ENCODE measurements at regions not wholly inside any gene's neighbourhood (a gene's known extent, or its start where the extent isn't known, plus 50 kb on each side); places are given as distances from the start of the nearest gene placed in this dataset.

GRCh38 chr5:21195145-21195544, 1207.1 kb upstream of the CDH18 start:
- no peak for TF ChIP-seq CTCF (IDR thresholded peaks at IDR 0.05)
- intact Hi-C loops (cut with DNase I; ENCODE audit: low total_unique reads) = no loop called here
- 44 to 46% methylated on average over 4 of the region's 4 CpGs for WGBS, 2 donors

GRCh38 chr5:21185536-21185935, 1197.5 kb upstream of the CDH18 start:
- Histone ChIP-seq H3K27ac (no peak overlapping the region), H3K4me3 (no peak overlapping the region), H3K36me3 (ENCODE audit: low read depth, missing control alignments) (no peaks in the 10 kb centered on the region), H3K27me3 (no peaks in the 10 kb centered on the region), H3K9me3 (no peaks in the 10 kb centered on the region), H3K4me1 (no peaks in the 10 kb centered on the region)
- DNase-seq = no peak
- TF ChIP-seq POLR2A (IDR thresholded peaks at IDR 0.05) (no peak), CTCF (IDR thresholded peaks at IDR 0.05) (no peak)
- intact Hi-C loops (cut with DNase I; ENCODE audit: low total_unique reads) = no loop called here
- WGBS, 2 donors = 72 to 84% methylated on average over 5 of the region's 5 CpGs

More at GRCh38 chr5:21195145-21195544, 1207.1 kb upstream of the CDH18 start:
- no peak overlapping the region for H3K4me3 ChIP-seq
- H3K36me3 ChIP-seq (ENCODE audit: low read depth, missing control alignments) = no peaks in the 10 kb centered on the region
- DNase-seq = no peak
- H3K9me3 ChIP-seq = no peaks in the 10 kb centered on the region
- no peak overlapping the region for H3K27ac ChIP-seq
- H3K27me3 ChIP-seq = no peaks in the 10 kb centered on the region
- H3K4me1 ChIP-seq = no peaks in the 10 kb centered on the region

- intact Hi-C loops (cut with DNase I; ENCODE audit: low total_unique reads) = no loop called here
- no peak for TF ChIP-seq CTCF (IDR thresholded peaks at IDR 0.05)
- no peak for TF ChIP-seq POLR2A (IDR thresholded peaks at IDR 0.05)
- WGBS, 2 donors = 91 to 95% methylated on average over 4 of the region's 4 CpGs
Observed at GRCh38 chr5:21184581-21184980, 1196.6 kb upstream of the CDH18 start.

GRCh38 chr5:21181609-21182125, 1193.7 kb upstream of the CDH18 start:
- H3K4me1 ChIP-seq = no peaks in the 10 kb centered on the region
- TF ChIP-seq CTCF (IDR thresholded peaks at IDR 0.05) = no peak
- no peak for TF ChIP-seq POLR2A (IDR thresholded peaks at IDR 0.05)
- DNase-seq = no peak
- no peaks in the 10 kb centered on the region for H3K9me3 ChIP-seq
- no peaks in the 10 kb centered on the region for H3K27me3 ChIP-seq
- H3K36me3 ChIP-seq (ENCODE audit: low read depth, missing control alignments) = no peaks in the 10 kb centered on the region
- 51 to 75% methylated on average over 3 of the region's 3 CpGs for WGBS, 2 donors
- H3K27ac ChIP-seq = no peak overlapping the region
- intact Hi-C loops (cut with DNase I; ENCODE audit: low total_unique reads) = no loop called here
- no peak overlapping the region for H3K4me3 ChIP-seq

More at GRCh38 chr5:21184581-21184980, 1196.6 kb upstream of the CDH18 start:
- Histone ChIP-seq H3K4me1 (no peaks in the 10 kb centered on the region), H3K9me3 (no peaks in the 10 kb centered on the region), H3K27me3 (no peaks in the 10 kb centered on the region), H3K4me3 (no peak overlapping the region), H3K36me3 (ENCODE audit: low read depth, missing control alignments) (no peaks in the 10 kb centered on the region), H3K27ac (no peak overlapping the region)
- DNase-seq = no peak

GRCh38 chr5:21173526-21173925, 1185.5 kb upstream of the CDH18 start:
- no peak for DNase-seq
- no peaks in the 10 kb centered on the region for H3K27me3 ChIP-seq
- no peaks in the 10 kb centered on the region for H3K9me3 ChIP-seq
- 91 to 96% methylated on average over 2 of the region's 2 CpGs for WGBS, 2 donors
- H3K4me3 ChIP-seq = no peak overlapping the region
- no peak overlapping the region for H3K27ac ChIP-seq
- no peaks in the 10 kb centered on the region for H3K4me1 ChIP-seq
- intact Hi-C loops (cut with DNase I; ENCODE audit: low total_unique reads) = no loop called here
- no peaks in the 10 kb centered on the region for H3K36me3 ChIP-seq (ENCODE audit: low read depth, missing control alignments)
- TF ChIP-seq POLR2A (IDR thresholded peaks at IDR 0.05) (no peak), CTCF (IDR thresholded peaks at IDR 0.05) (no peak)

Data from testis (tissue), 2 donors.